Vagina (tissue), 2 donors: ENCODE measurements at regions not wholly inside any gene's neighbourhood (a gene's known extent, or its start where the extent isn't known, plus 50 kb on each side); places are given as distances from the start of the nearest gene placed in this dataset.

Experiments
- DNase-seq, 2 donors: peaks; one replicate each; pipeline ENCODE4 v3.0.0-alpha.2; 2017; ENCODE audit errors: extremely low spot score in 2 of 2
- H3K27ac ChIP-seq: fragments of 200-600 bp; sonication (generic); one replicate; pipeline ENCODE4 v1.5.1; 2019
- H3K27me3 ChIP-seq: fragments of 200-600 bp; sonication (generic); one replicate; pipeline ENCODE4 v1.5.1; 2019
- H3K36me3 ChIP-seq, 2 donors: fragments of 200-600 bp; sonication (generic); one replicate each; pipeline ENCODE4 v1.5.1; 2017 to 2019
- H3K4me1 ChIP-seq: fragments of 200-600 bp; sonication (generic); one replicate; pipeline ENCODE4 v1.5.1; 2019
- H3K4me3 ChIP-seq, 2 donors: fragments of 200-600 bp; sonication (generic); 1 replicate in 1 of 2; 2 replicates in 1 of 2; pipeline ENCODE4 v1.5.1; 2016 to 2019
- H3K9me3 ChIP-seq: fragments of 200-600 bp; sonication (generic); one replicate; pipeline ENCODE4 v1.5.1; 2019
- CTCF ChIP-seq, 3 experiments: fragments of 450-650 bp in 2 of 3; fragments of 200-600 bp in 1 of 3; sonication (generic) in 1 of 3; IDR thresholded peaks; one replicate each; pipeline ENCODE4 v1.5.1; 2017 to 2019; ENCODE audit warnings: antibody characterized with exemption in 3 of 3, mild to moderate bottlenecking in 2 of 3, moderate library complexity in 2 of 3
- POLR2A ChIP-seq, 2 donors: fragments of 450-650 bp; IDR thresholded peaks; one replicate each; pipeline ENCODE4 v1.6.1; 2017; ENCODE audit warnings: antibody characterized with exemption in 2 of 2, mild to moderate bottlenecking in 2 of 2, moderate library complexity in 2 of 2
- POLR2AphosphoS5 ChIP-seq, 2 donors: sonication (generic); formaldehyde crosslinking; IDR thresholded peaks; one replicate each; pipeline ENCODE4 v1.9.0; 2017; ENCODE audit warnings: antibody characterized with exemption in 2 of 2, mild to moderate bottlenecking in 2 of 2, low read depth in 1 of 2; ENCODE audit not compliant: insufficient read depth in 1 of 2
- intact Hi-C: fragments of 100-400 bp; cut with DNase I; formaldehyde crosslinking; loops from one replicate; pipeline ENCODE4 v1.15.1; 2023

- Histone ChIP-seq H3K27me3 (no peaks in the 10 kb centered on the region), H3K9me3 (no peaks in the 10 kb centered on the region), H3K27ac (no peak overlapping the region), H3K4me3 (no peak overlapping the region), H3K4me1 (no peaks in the 10 kb centered on the region), H3K36me3 (no peaks in the 10 kb centered on the region)
- TF ChIP-seq POLR2A (IDR thresholded peaks at IDR 0.05) (no peak), CTCF (IDR thresholded peaks at IDR 0.05) (no peak), POLR2AphosphoS5 (IDR thresholded peaks at IDR 0.05; ENCODE audit: insufficient read depth in 1 of 2, low read depth in 1 of 2) (no peak)
- no peak for DNase-seq
- intact Hi-C loops = no loop called here
Observed at GRCh38 chr2:75964646-75965045, 253.9 kb upstream of the GCFC2 start.

GRCh38 chr2:75960472-75961009, 249.8 kb upstream of the GCFC2 start:
- Histone ChIP-seq H3K27me3 (no peaks in the 10 kb centered on the region), H3K4me3 (no peak overlapping the region), H3K27ac (no peak overlapping the region), H3K36me3 (no peaks in the 10 kb centered on the region), H3K9me3 (no peaks in the 10 kb centered on the region), H3K4me1 (no peaks in the 10 kb centered on the region)
- intact Hi-C loops = no loop called here
- no peak for DNase-seq
- no peak for TF ChIP-seq POLR2A (IDR thresholded peaks at IDR 0.05)
- no peak for TF ChIP-seq POLR2AphosphoS5 (IDR thresholded peaks at IDR 0.05; ENCODE audit: insufficient read depth in 1 of 2, low read depth in 1 of 2)
- TF ChIP-seq CTCF (IDR thresholded peaks at IDR 0.05) = no peak

- TF ChIP-seq CTCF (IDR thresholded peaks at IDR 0.05) (no peak), POLR2AphosphoS5 (IDR thresholded peaks at IDR 0.05; ENCODE audit: insufficient read depth in 1 of 2, low read depth in 1 of 2) (no peak), POLR2A (IDR thresholded peaks at IDR 0.05) (no peak)
- no peak overlapping the region for H3K27ac ChIP-seq
- no peaks in the 10 kb centered on the region for H3K4me1 ChIP-seq
- H3K4me3 ChIP-seq = no peak overlapping the region
- H3K27me3 ChIP-seq = no peaks in the 10 kb centered on the region
- no peaks in the 10 kb centered on the region for H3K9me3 ChIP-seq
- intact Hi-C loops = no loop called here
- no peaks in the 10 kb centered on the region for H3K36me3 ChIP-seq
- DNase-seq = no peak
Observed at GRCh38 chr2:75959724-75960471, 249.2 kb upstream of the GCFC2 start.

- Histone ChIP-seq H3K27me3 (no peaks in the 10 kb centered on the region), H3K4me1 (no peaks in the 10 kb centered on the region), H3K27ac (no peak overlapping the region), H3K36me3 (no peaks in the 10 kb centered on the region), H3K4me3 (no peak overlapping the region), H3K9me3 (no peaks in the 10 kb centered on the region)
- intact Hi-C loops = no loop called here
- TF ChIP-seq POLR2AphosphoS5 (IDR thresholded peaks at IDR 0.05; ENCODE audit: insufficient read depth in 1 of 2, low read depth in 1 of 2) = no peak
- no peak for TF ChIP-seq CTCF (IDR thresholded peaks at IDR 0.05)
- no peak for TF ChIP-seq POLR2A (IDR thresholded peaks at IDR 0.05)
- no peak for DNase-seq
Observed at GRCh38 chr2:75954761-75955160, 244.0 kb upstream of the GCFC2 start.

- Histone ChIP-seq H3K9me3 (no peaks in the 10 kb centered on the region), H3K36me3 (no peaks in the 10 kb centered on the region), H3K27me3 (no peaks in the 10 kb centered on the region), H3K4me3 (no peak overlapping the region), H3K27ac (no peak overlapping the region), H3K4me1 (no peaks in the 10 kb centered on the region)
- no peak for DNase-seq
- TF ChIP-seq POLR2AphosphoS5 (IDR thresholded peaks at IDR 0.05; ENCODE audit: insufficient read depth in 1 of 2, low read depth in 1 of 2) = no peak
- no peak for TF ChIP-seq CTCF (IDR thresholded peaks at IDR 0.05)
- intact Hi-C loops = no loop called here
Observed at GRCh38 chr2:75952173-75952572, 241.5 kb upstream of the GCFC2 start.
